Body of pancreas (tissue), 4 donors: ENCODE measurements at regions not wholly inside any gene's neighbourhood (a gene's known extent, or its start where the extent isn't known, plus 50 kb on each side); places are given as distances from the start of the nearest gene placed in this dataset.

Experiments used
- ATAC-seq: fragments of 150-250 bp; one replicate; pipeline ENCODE4 v1.9.1; 2016
- DNase-seq, 4 donors: peaks; one replicate each; pipeline ENCODE4 v3.0.0-alpha.2; 2019
- H3K27ac ChIP-seq, 4 donors: fragments of 200-600 bp; sonication (generic); 1 replicate in 3 of 4; 2 replicates in 1 of 4; pipeline versions ENCODE4 v1.5.1 to v1.6.1; 2016 to 2019; ENCODE audit warnings: mild to moderate bottlenecking in 1 of 4, mixed read lengths in 1 of 4, moderate library complexity in 1 of 4
- H3K27me3 ChIP-seq, 2 donors: fragments of 200-600 bp; sonication (generic); one replicate each; pipeline ENCODE4 v1.6.0; 2016; ENCODE audit warnings: mild to moderate bottlenecking in 1 of 2
- H3K36me3 ChIP-seq, 2 donors: fragments of 200-600 bp; sonication (generic); replicated peaks in 1 of 2; 2 replicates each; pipeline ENCODE4 v1.5.1; 2016; ENCODE audit warnings: low read depth in 2 of 2; ENCODE audit not compliant: insufficient read depth in 1 of 2
- H3K4me1 ChIP-seq: fragments of 200-600 bp; sonication (generic); one replicate; pipeline ENCODE4 v1.6.0; 2016
- H3K4me3 ChIP-seq, 2 donors: fragments of 200-600 bp; sonication (generic); 1 replicate in 1 of 2; 2 replicates in 1 of 2; pipeline ENCODE4 v1.5.1; 2016 to 2019
- H3K9me3 ChIP-seq, 3 donors: fragments of 200-600 bp; sonication (generic); 1 replicate in 2 of 3; 2 replicates in 1 of 3; pipeline ENCODE4 v1.5.1; 2016
- POLR2A ChIP-seq, 3 donors: fragments of 450-650 bp; IDR thresholded peaks; one replicate each; pipeline ENCODE4 v1.6.1; 2016; ENCODE audit warnings: antibody characterized with exemption in 3 of 3, mild to moderate bottlenecking in 2 of 3
- WGBS, 2 donors: methylation state at CpG; one replicate each; pipeline ENCODE4 v1.1.5; 2017; 5-methylcytosine and 5-hydroxymethylcytosine counted together
- intact Hi-C: fragments of 100-400 bp; cut with DNase I; formaldehyde crosslinking; loops from one replicate; pipeline ENCODE4 v1.15.1; 2023
- TF ChIP-seq, protein P1 (sequence below), 7 experiments: fragments of 450-650 bp in 4 of 7; fragments of 200-600 bp in 3 of 7; sonication (generic) in 3 of 7; IDR thresholded peaks; one replicate each; pipeline ENCODE4 v1.5.1; 2016 to 2019; ENCODE audit warnings: antibody characterized with exemption in 7 of 7

DNA sequence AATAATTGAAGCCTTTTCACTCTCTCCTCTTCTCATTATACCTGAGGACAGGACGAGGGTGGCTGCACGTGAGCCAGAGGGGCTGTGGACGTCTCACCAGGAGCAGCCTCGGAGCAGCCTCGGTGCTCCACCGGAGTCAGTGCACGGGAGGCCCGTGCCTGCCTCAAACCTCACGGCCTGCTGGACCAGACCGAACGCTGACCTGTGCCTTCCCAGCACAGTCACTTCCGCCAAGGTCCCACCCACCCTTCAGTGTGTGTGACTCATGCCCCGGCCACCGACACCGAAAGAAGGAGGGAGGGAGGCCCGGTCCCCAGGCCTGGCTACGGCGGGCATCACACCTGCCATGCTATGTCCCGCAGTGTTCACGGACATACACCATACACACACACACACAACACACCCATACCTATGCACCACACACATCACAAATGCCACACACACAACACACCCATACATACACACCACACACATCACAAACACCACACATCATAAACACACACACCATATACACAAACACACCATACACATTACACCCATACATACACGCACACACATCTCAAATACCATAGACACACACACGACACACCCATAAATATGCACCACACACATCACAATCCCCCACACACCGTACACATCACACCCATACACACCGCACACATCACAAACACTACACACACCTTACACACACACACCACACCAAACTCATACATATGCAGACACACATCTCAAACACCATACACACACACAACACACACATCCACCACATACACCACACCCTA is 1506.5 kb downstream of the TBC1D22A start:
- TF ChIP-seq, protein P1, sequence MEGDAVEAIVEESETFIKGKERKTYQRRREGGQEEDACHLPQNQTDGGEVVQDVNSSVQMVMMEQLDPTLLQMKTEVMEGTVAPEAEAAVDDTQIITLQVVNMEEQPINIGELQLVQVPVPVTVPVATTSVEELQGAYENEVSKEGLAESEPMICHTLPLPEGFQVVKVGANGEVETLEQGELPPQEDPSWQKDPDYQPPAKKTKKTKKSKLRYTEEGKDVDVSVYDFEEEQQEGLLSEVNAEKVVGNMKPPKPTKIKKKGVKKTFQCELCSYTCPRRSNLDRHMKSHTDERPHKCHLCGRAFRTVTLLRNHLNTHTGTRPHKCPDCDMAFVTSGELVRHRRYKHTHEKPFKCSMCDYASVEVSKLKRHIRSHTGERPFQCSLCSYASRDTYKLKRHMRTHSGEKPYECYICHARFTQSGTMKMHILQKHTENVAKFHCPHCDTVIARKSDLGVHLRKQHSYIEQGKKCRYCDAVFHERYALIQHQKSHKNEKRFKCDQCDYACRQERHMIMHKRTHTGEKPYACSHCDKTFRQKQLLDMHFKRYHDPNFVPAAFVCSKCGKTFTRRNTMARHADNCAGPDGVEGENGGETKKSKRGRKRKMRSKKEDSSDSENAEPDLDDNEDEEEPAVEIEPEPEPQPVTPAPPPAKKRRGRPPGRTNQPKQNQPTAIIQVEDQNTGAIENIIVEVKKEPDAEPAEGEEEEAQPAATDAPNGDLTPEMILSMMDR (IDR thresholded peaks at IDR 0.05), result no peak
- TF ChIP-seq POLR2A (IDR thresholded peaks at IDR 0.05), result no peak
- H3K4me1 ChIP-seq, result no peaks in the 10 kb centered on the region
- no peaks in the 10 kb centered on the region for H3K27me3 ChIP-seq
- intact Hi-C loops, result no loop called here
- H3K36me3 ChIP-seq, result no peaks in the 10 kb centered on the region
- ATAC-seq (no peak), DNase-seq (no peak)
- WGBS, 2 donors, result 63 to 67% methylated on average over 20 to 24 of the region's 24 CpGs
- H3K27ac ChIP-seq, result no peak overlapping the region
- no peak overlapping the region for H3K4me3 ChIP-seq
- H3K9me3 ChIP-seq, result no peaks in the 10 kb centered on the region

DNA sequence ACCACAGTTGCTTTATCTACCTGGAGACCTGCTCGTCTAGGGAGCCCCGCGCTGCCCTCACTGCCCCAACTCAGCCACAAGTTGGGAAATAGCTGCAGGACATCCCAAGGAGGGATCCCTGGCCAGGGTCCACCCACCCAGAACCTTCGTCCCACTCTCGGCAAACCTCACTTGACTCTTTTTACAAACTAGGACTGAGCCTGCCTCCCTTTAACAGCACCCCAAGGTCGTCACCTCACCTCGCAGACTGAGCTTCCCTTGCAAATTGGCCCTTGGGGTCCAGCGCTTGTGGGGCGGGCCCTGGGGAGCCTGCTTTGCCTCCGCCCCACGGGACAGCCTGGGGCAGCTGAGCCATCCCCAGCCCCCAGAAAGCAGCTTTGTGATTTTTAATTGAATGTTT is 1505.8 kb downstream of the TBC1D22A start:
- Histone ChIP-seq H3K9me3 (no peaks in the 10 kb centered on the region), H3K4me3 (no peak overlapping the region), H3K4me1 (no peaks in the 10 kb centered on the region), H3K27ac (no peak overlapping the region), H3K27me3 (no peaks in the 10 kb centered on the region), H3K36me3 (no peaks in the 10 kb centered on the region)
- no peak for DNase-seq
- no peak for TF ChIP-seq POLR2A (IDR thresholded peaks at IDR 0.05)
- TF ChIP-seq, protein P1 (IDR thresholded peaks at IDR 0.05), result no peak
- intact Hi-C loops, result no loop called here
- WGBS, 2 donors, result 49 to 62% methylated on average over 11 of the region's 11 CpGs
- ATAC-seq, result no peak

DNA sequence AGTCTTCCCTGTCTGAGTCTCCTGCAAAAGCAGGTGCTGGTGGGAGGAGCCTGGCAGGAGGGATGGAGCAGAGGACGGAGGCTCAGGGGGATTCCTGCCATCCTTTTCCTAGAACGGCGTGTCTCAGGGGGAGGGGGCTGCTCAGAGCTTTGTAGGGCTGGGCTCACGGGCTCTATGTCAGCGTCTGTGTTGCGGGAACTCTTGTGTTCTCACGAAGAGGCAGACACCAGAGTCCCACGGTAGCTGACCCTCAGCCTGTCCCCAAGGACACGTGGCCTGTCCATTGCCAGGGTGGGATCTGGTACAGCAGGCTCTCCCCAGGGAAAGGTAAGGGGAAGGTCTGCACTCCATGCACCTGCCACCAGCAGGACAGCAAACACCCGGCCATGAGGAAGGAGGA is 1505.2 kb downstream of the TBC1D22A start:
- H3K36me3 ChIP-seq, result no peaks in the 10 kb centered on the region
- intact Hi-C loops, result no loop called here
- ATAC-seq, result no peak
- WGBS, 2 donors, result 16 to 19% methylated on average over 10 of the region's 10 CpGs
- H3K4me1 ChIP-seq, result no peaks in the 10 kb centered on the region
- TF ChIP-seq, protein P1 (IDR thresholded peaks at IDR 0.05), result no peak
- TF ChIP-seq POLR2A (IDR thresholded peaks at IDR 0.05), result no peak
- no peaks in the 10 kb centered on the region for H3K27me3 ChIP-seq
- no peak overlapping the region for H3K27ac ChIP-seq
- H3K4me3 ChIP-seq, result no peak overlapping the region
- no peak for DNase-seq
- no peaks in the 10 kb centered on the region for H3K9me3 ChIP-seq

DNA sequence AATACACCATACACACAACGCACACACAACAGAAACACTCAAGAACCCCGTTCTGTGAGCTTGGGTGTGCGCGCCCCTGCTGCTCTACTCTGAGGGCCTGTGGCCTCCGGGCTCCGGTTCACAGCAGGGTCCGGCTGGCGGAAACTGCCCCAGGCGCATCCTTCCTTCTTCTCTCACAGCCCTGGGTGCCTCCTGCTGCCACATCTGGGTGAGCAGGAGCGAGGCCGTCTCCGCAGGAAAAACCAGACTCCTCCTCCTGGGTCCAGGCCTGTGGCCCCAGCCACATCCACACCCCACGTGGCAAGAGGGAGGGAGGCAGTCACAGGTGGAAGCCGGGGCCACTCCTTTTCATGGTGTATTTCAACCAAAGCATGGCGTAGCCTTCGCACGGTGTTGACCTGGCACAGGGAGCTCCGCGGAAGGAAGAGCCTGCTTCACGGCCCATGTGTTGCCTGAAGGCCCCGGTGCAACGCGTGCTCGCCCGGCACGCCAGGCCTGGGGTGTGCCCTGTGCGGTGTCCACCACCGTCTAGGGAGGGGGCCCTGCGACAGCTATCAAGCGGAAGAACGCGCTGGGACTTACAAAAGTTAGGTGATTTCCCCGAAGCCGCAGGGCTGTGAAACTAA is 1502.7 kb downstream of the TBC1D22A start:
- TF ChIP-seq, protein P1 (IDR thresholded peaks at IDR 0.05), result no peak
- no peak for TF ChIP-seq POLR2A (IDR thresholded peaks at IDR 0.05)

More for the DNA sequence above, 1502.7 kb downstream of the TBC1D22A start:
- H3K27me3 ChIP-seq, result no peaks in the 10 kb centered on the region
- intact Hi-C loops, result no loop called here
- WGBS, 2 donors, result 76 to 82% methylated on average over 15 to 31 of the region's 34 CpGs
- no peaks in the 10 kb centered on the region for H3K36me3 ChIP-seq
- no peaks in the 10 kb centered on the region for H3K4me1 ChIP-seq
- no peaks in the 10 kb centered on the region for H3K9me3 ChIP-seq
- no peak for DNase-seq
- H3K27ac ChIP-seq, result no peak overlapping the region
- no peak for ATAC-seq
- H3K4me3 ChIP-seq, result no peak overlapping the region
